ENCODE measurements at regions not wholly inside any gene's neighbourhood (a gene's known extent, or its start where the extent isn't known, plus 50 kb on each side); places are given as distances from the start of the nearest gene placed in this dataset.
"Not testable (repeated sequence)": the region's sequence is repeated elsewhere in the genome, so short reads cannot be mapped to it uniquely, and the experiment has no call there.

DNA sequence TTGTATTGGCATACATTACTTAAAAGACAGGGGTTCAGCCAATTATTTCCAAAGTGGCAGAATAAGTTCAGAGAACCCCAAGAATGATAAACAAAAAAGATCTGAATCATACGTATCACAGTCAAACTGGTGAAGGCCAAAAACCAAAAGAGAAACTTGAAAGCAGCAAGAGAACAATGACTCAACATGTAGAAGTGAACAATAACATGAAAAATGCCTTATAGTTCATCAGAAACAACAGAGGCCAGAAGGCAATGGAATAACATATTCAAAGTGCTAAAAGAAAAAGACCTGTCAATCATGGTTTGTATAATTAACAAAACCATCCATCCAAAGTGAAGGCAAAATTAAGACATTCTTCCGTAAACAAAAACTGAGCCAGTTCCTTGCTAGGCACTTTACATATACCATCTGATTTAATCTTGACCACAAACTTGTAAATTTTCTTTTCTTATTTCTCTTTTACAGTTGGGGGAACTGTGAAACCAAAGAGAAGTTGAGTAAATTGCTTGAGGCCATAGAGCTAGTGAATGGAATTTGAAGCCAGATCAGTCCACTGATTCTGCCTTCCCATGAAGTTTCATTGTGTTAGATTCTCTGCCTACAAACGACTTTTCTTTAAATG, 232.1 kb upstream of the SEL1L start:
- no peak for TF ChIP-seq CTCF (IDR thresholded peaks at IDR 0.05; ENCODE audit: insufficient read depth, low read depth, low read length, missing control alignments)
- peak; percentile 1 for DNase-seq (ENCODE audit: low read depth)
- H3K4me3 ChIP-seq (ENCODE audit: low read depth, low read length), result no peak overlapping the region

GRCh38 chr14:81766321-81766915, 232.8 kb upstream of the SEL1L start:
- H3K4me3 ChIP-seq (ENCODE audit: low read depth, low read length), result no peak overlapping the region
- TF ChIP-seq CTCF (IDR thresholded peaks at IDR 0.05; ENCODE audit: insufficient read depth, low read depth, low read length, missing control alignments), result no peak
- no peak for DNase-seq (ENCODE audit: low read depth)

DNA sequence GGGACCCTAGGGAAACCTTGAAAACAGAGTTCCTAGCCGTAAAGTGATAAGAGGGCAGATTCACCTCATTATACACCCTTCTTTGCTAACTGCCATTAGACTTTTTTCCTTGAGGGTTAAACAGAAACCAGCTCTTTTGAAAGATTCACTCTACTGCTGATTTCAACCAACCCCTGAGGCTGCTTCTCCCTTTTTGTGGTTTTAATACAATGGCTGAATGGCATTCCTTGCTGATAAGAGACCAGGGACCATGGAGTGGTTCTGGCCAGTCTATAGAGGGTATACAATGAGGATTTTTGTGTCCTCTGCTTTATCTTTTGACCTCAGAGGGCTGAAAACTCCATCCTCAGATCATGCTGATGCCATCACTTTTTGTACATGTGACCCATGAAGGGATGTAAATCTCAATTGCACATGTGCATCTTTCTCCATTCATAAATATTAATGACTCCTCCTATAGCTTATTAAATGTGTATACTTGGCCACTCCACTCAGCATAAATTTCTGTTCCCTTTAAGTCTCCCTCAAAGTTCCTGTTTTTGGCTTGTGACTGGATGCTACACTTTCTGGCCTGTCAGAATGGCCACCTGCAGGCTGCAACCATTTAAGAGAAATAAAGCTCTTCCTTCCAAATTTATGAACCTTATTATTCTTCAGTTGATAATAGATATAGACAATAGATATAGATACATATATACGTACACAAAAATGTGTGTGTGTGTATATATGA, 233.8 kb upstream of the SEL1L start:
- no peak for TF ChIP-seq CTCF (IDR thresholded peaks at IDR 0.05; ENCODE audit: insufficient read depth, low read depth, low read length, missing control alignments)
- DNase-seq (ENCODE audit: low read depth), result no peak

DNA sequence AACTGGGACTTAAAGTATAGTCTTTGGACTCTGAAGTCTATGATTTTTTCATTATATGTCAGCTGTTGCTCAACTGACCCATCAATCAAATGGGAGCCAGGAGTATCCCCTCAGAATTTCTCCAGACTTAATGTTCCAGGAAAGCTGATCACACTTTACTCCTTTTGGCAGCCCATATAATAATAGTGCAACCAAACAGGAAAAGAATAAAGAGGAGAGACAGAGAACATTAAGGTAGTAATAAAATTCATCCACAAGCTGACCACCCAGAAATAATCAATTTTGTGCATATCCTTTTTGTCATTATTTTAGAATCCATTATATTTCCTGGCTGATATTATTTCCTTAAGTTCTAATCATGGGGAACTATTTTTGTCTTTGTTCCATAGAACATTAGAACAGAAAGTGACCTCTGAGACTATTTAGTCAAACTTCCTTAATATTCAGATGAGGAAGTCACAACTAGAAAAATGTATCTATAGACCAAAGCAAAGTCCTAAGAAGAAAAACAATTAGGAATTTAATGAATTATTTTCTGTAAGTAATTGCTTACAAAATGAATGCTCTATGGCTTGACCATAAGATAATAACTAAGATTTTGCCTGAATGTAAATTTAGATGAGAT, 238.1 kb upstream of the SEL1L start:
- TF ChIP-seq CTCF (IDR thresholded peaks at IDR 0.05; ENCODE audit: insufficient read depth, low read depth, low read length, missing control alignments), result no peak
- H3K4me3 ChIP-seq (ENCODE audit: low read depth, low read length), result no peak overlapping the region
- DNase-seq (ENCODE audit: low read depth), result no peak

More for the DNA sequence above, 233.8 kb upstream of the SEL1L start:
- no peak overlapping the region for H3K4me3 ChIP-seq (ENCODE audit: low read depth, low read length)

- no peak overlapping the region for H3K4me3 ChIP-seq (ENCODE audit: low read depth, low read length)
- no peak for DNase-seq (ENCODE audit: low read depth)
- TF ChIP-seq CTCF (IDR thresholded peaks at IDR 0.05; ENCODE audit: insufficient read depth, low read depth, low read length, missing control alignments), result no peak
Observed at GRCh38 chr14:81772381-81772780, 238.7 kb upstream of the SEL1L start.

DNA sequence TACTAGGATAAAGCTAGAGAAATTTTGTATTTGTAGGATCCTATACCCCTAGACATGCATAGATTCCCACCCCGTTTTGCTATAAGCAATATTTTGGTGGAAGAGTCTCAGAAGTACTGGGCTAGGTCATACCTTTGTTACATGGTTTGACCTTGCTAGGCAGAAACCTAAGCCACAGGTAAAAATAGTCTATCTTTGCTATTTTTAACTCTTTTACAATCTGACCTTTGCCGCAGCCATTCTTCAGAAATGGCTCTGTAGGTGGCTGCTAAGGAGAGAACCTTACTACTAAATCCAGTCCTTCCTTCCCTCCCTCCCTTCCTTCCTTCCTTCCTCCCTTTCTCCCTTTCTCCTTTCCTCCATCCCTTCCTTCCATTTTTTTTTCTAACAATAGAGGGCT, 242.9 kb upstream of the SEL1L start:
- DNase-seq (ENCODE audit: low read depth), result no peak
- no peak for TF ChIP-seq CTCF (IDR thresholded peaks at IDR 0.05; ENCODE audit: insufficient read depth, low read depth, low read length, missing control alignments)
- H3K4me3 ChIP-seq (ENCODE audit: low read depth, low read length), result no peak overlapping the region

DNA sequence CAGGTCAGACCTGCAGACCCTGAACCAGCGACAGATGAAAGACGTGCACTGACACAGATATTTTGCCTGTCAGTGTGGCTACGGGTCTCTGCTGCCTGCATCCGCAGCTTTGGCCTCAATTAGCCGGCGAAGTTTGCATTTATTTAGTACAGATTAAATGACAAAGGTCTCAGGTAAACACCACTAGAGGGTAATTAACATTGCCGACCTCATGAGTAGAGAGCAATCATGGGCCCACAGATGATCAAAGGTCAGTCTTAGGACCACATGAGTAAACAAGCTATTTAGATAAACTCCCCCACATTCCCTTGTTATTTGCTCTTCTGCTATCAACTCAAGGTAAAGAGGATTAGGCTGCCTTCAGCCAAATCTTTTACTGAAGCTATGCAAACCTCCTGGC, 248.1 kb upstream of the SEL1L start:
- H3K4me3 ChIP-seq (ENCODE audit: low read depth, low read length); DNase-seq (ENCODE audit: low read depth): not testable (repeated sequence)

All from GM12865 (cell line).